ENCODE measurements at regions not wholly inside any gene's neighbourhood (a gene's known extent, or its start where the extent isn't known, plus 50 kb on each side); places are given as distances from the start of the nearest gene placed in this dataset.

- CTCF ChIA-PET: interaction anchor here (1.3 kb wide), 1 partner anchor 20 kb away, joined by 3 read pairs; no protein-coding TSS in a partner anchor
- Mint-ChIP-seq H3K27ac (no peak overlapping the region), H3K36me3 (no peaks in the 10 kb centered on the region), H3K4me3 (no peak overlapping the region), H3K4me1 (no peaks in the 10 kb centered on the region), H3K27me3 (peaks cover 30% of the 10 kb centered on the region), H3K9me3 (ENCODE audit: low read depth) (no peaks in the 10 kb centered on the region)
- ATAC-seq (no peak), DNase-seq (no peak)
Measured at GRCh38 chr13:27847669-27848068, 55.4 kb downstream of the GSX1 start.

- H3K36me3 Mint-ChIP-seq: no peaks in the 10 kb centered on the region
- DNase-seq (no peak), ATAC-seq (no peak)
- H3K9me3 Mint-ChIP-seq (ENCODE audit: low read depth): no peaks in the 10 kb centered on the region
- no peak overlapping the region for H3K4me3 Mint-ChIP-seq
- H3K4me1 Mint-ChIP-seq: no peaks in the 10 kb centered on the region
- peaks cover 26% of the 10 kb centered on the region for H3K27me3 Mint-ChIP-seq
- H3K27ac Mint-ChIP-seq: no peak overlapping the region
- CTCF ChIA-PET: no interaction called here
Measured at GRCh38 chr13:27851096-27851850, 59.0 kb downstream of the GSX1 start.

GRCh38 chr13:27852491-27852890 is 60.2 kb downstream of the GSX1 start:
- H3K36me3 Mint-ChIP-seq: no peaks in the 10 kb centered on the region
- ATAC-seq (no peak), DNase-seq (no peak)
- H3K9me3 Mint-ChIP-seq (ENCODE audit: low read depth): no peaks in the 10 kb centered on the region
- CTCF ChIA-PET: no interaction called here
- H3K4me1 Mint-ChIP-seq: no peaks in the 10 kb centered on the region
- no peak overlapping the region for H3K27ac Mint-ChIP-seq
- H3K4me3 Mint-ChIP-seq: no peak overlapping the region
- H3K27me3 Mint-ChIP-seq: peaks cover 25% of the 10 kb centered on the region

- Mint-ChIP-seq H3K4me1 (no peaks in the 10 kb centered on the region), H3K4me3 (no peak overlapping the region), H3K27ac (no peak overlapping the region), H3K36me3 (no peaks in the 10 kb centered on the region), H3K9me3 (ENCODE audit: low read depth) (no peaks in the 10 kb centered on the region), H3K27me3 (peaks cover 19% of the 10 kb centered on the region)
- no peak for DNase-seq
- no peak for ATAC-seq
- CTCF ChIA-PET: no interaction called here
Measured at GRCh38 chr13:27853335-27853734, 61.1 kb downstream of the GSX1 start.

GRCh38 chr13:27853861-27854260 is 61.6 kb downstream of the GSX1 start:
- H3K9me3 Mint-ChIP-seq (ENCODE audit: low read depth): no peaks in the 10 kb centered on the region
- no peaks in the 10 kb centered on the region for H3K36me3 Mint-ChIP-seq
- peaks cover 19% of the 10 kb centered on the region for H3K27me3 Mint-ChIP-seq
- DNase-seq (no peak), ATAC-seq (no peak)
- H3K4me1 Mint-ChIP-seq: no peaks in the 10 kb centered on the region
- CTCF ChIA-PET: no interaction called here
- no peak overlapping the region for H3K4me3 Mint-ChIP-seq
- no peak overlapping the region for H3K27ac Mint-ChIP-seq

GRCh38 chr13:27854606-27855005 is 62.3 kb downstream of the GSX1 start:
- ATAC-seq (no peak), DNase-seq (no peak)
- Mint-ChIP-seq H3K4me3 (no peak overlapping the region), H3K27ac (no peak overlapping the region), H3K27me3 (peaks cover 14% of the 10 kb centered on the region), H3K4me1 (no peaks in the 10 kb centered on the region), H3K36me3 (no peaks in the 10 kb centered on the region), H3K9me3 (ENCODE audit: low read depth) (no peaks in the 10 kb centered on the region)
- CTCF ChIA-PET: no interaction called here

GRCh38 chr13:27855381-27855780 is 63.1 kb downstream of the GSX1 start:
- Mint-ChIP-seq H3K4me3 (no peak overlapping the region), H3K4me1 (no peaks in the 10 kb centered on the region), H3K27me3 (peaks cover 8% of the 10 kb centered on the region), H3K9me3 (ENCODE audit: low read depth) (no peaks in the 10 kb centered on the region), H3K27ac (no peak overlapping the region), H3K36me3 (no peaks in the 10 kb centered on the region)
- DNase-seq (no peak), ATAC-seq (no peak)
- CTCF ChIA-PET: interaction anchor here (0.9 kb wide), 1 partner anchor 25 kb away, joined by 5 read pairs; no protein-coding TSS in a partner anchor

- Mint-ChIP-seq H3K9me3 (ENCODE audit: low read depth) (no peaks in the 10 kb centered on the region), H3K4me3 (no peak overlapping the region), H3K27ac (no peak overlapping the region), H3K4me1 (no peaks in the 10 kb centered on the region), H3K27me3 (peaks cover 10% of the 10 kb centered on the region), H3K36me3 (no peaks in the 10 kb centered on the region)
- CTCF ChIA-PET: interaction anchor here (1.2 kb wide), 1 partner anchor 12 kb away, joined by 3 read pairs; no protein-coding TSS in a partner anchor
- DNase-seq: no peak
- no peak for ATAC-seq
Measured at GRCh38 chr13:27857282-27857681, 62.5 kb upstream of the PDX1 start.

GRCh38 chr13:27858046-27858445 is 61.8 kb upstream of the PDX1 start:
- ATAC-seq (no peak), DNase-seq (no peak)
- H3K36me3 Mint-ChIP-seq: no peaks in the 10 kb centered on the region
- CTCF ChIA-PET: no interaction called here
- no peak overlapping the region for H3K4me3 Mint-ChIP-seq
- H3K4me1 Mint-ChIP-seq: no peaks in the 10 kb centered on the region
- H3K9me3 Mint-ChIP-seq (ENCODE audit: low read depth): no peaks in the 10 kb centered on the region
- no peak overlapping the region for H3K27ac Mint-ChIP-seq
- H3K27me3 Mint-ChIP-seq: peaks cover 14% of the 10 kb centered on the region

GRCh38 chr13:27860743-27861142 is 59.1 kb upstream of the PDX1 start:
- no peaks in the 10 kb centered on the region for H3K4me1 Mint-ChIP-seq
- H3K27me3 Mint-ChIP-seq: peaks cover 25% of the 10 kb centered on the region
- H3K4me3 Mint-ChIP-seq: no peak overlapping the region
- no peak for ATAC-seq
- H3K27ac Mint-ChIP-seq: no peak overlapping the region
- CTCF ChIA-PET: no interaction called here
- no peak for DNase-seq
- no peaks in the 10 kb centered on the region for H3K36me3 Mint-ChIP-seq
- no peaks in the 10 kb centered on the region for H3K9me3 Mint-ChIP-seq (ENCODE audit: low read depth)

- no peaks in the 10 kb centered on the region for H3K36me3 Mint-ChIP-seq
- CTCF ChIA-PET: no interaction called here
Measured at GRCh38 chr13:27861165-27861564, 58.6 kb upstream of the PDX1 start.

GRCh38 chr13:27868641-27869435 is 51.0 kb upstream of the PDX1 start:
- H3K4me1 Mint-ChIP-seq: no peaks in the 10 kb centered on the region
- no peaks in the 10 kb centered on the region for H3K9me3 Mint-ChIP-seq (ENCODE audit: low read depth)
- no peak overlapping the region for H3K27ac Mint-ChIP-seq
- ATAC-seq (no peak), DNase-seq (no peak)
- CTCF ChIA-PET: interaction anchor here (0.6 to 2.5 kb wide), 12 partner anchors 12 to 145 kb away, joined by 3 to 11 read pairs (median 3); no protein-coding TSS in a partner anchor
- H3K36me3 Mint-ChIP-seq: no peaks in the 10 kb centered on the region
- peaks cover 32% of the 10 kb centered on the region for H3K27me3 Mint-ChIP-seq
- no peak overlapping the region for H3K4me3 Mint-ChIP-seq

More at GRCh38 chr13:27861165-27861564, 58.6 kb upstream of the PDX1 start:
- ATAC-seq (no peak), DNase-seq (no peak)
- no peaks in the 10 kb centered on the region for H3K9me3 Mint-ChIP-seq (ENCODE audit: low read depth)
- no peak overlapping the region for H3K27ac Mint-ChIP-seq
- H3K27me3 Mint-ChIP-seq: peaks cover 29% of the 10 kb centered on the region
- H3K4me3 Mint-ChIP-seq: no peak overlapping the region
- no peaks in the 10 kb centered on the region for H3K4me1 Mint-ChIP-seq

- CTCF ChIA-PET: interaction anchor here (0.8 to 2.5 kb wide), 10 partner anchors 12 to 144 kb away, joined by 3 to 11 read pairs (median 3); no protein-coding TSS in a partner anchor
- H3K4me3 Mint-ChIP-seq: no peak overlapping the region
- peaks cover 30% of the 10 kb centered on the region for H3K27me3 Mint-ChIP-seq
- DNase-seq: no peak
- no peaks in the 10 kb centered on the region for H3K9me3 Mint-ChIP-seq (ENCODE audit: low read depth)
- no peaks in the 10 kb centered on the region for H3K4me1 Mint-ChIP-seq
- no peak overlapping the region for H3K27ac Mint-ChIP-seq
- no peaks in the 10 kb centered on the region for H3K36me3 Mint-ChIP-seq
- ATAC-seq: no peak
Measured at GRCh38 chr13:27869436-27870095, 50.2 kb upstream of the PDX1 start.
